Right lobe of liver (tissue), 6 donors: ENCODE measurements at regions not wholly inside any gene's neighbourhood (a gene's known extent, or its start where the extent isn't known, plus 50 kb on each side); places are given as distances from the start of the nearest gene placed in this dataset.

Experiments
- ATAC-seq, 4 donors: fragments of 200-7000 bp; cut with Tn5 transposase; one replicate each; pipeline ENCODE4 v1.9.1; 2020; ENCODE audit warnings: mild to moderate bottlenecking in 4 of 4, moderate library complexity in 4 of 4
- DNase-seq, 3 donors: peaks; one replicate each; pipeline ENCODE4 v3.0.0-alpha.2; 2020
- H3K27ac ChIP-seq, 3 donors: fragments of 200-600 bp; one replicate each; pipeline ENCODE4 v1.8.0; 2022
- H3K27me3 ChIP-seq, 2 donors: fragments of 200-600 bp; one replicate each; pipeline ENCODE4 v1.8.0; 2022
- H3K36me3 ChIP-seq, 4 donors: fragments of 200-600 bp; sonication (generic) in 1 of 4; one replicate each; pipeline versions ENCODE4 v1.5.1 to v1.8.0; 2017 to 2022; ENCODE audit warnings: control low read depth in 1 of 4
- H3K4me1 ChIP-seq, 4 donors: fragments of 200-600 bp; sonication (generic) in 1 of 4; one replicate each; pipeline versions ENCODE4 v1.5.1 to v1.8.0; 2017 to 2022; ENCODE audit warnings: control low read depth in 1 of 4
- H3K4me3 ChIP-seq, 3 donors: fragments of 200-600 bp; one replicate each; pipeline ENCODE4 v1.8.0; 2022
- H3K9me3 ChIP-seq, 4 donors: fragments of 200-600 bp; sonication (generic) in 1 of 4; one replicate each; pipeline versions ENCODE4 v1.5.1 to v1.8.0; 2017 to 2022; ENCODE audit warnings: control low read depth in 1 of 4
- POLR2A ChIP-seq: fragments of 450-650 bp; IDR thresholded peaks from one replicate; pipeline ENCODE4 v1.6.1; 2017; ENCODE audit warnings: antibody characterized with exemption, mild to moderate bottlenecking
- WGBS: methylation state at CpG from one replicate; pipeline ENCODE4 v1.1.6; 2018; ENCODE audit warnings: low coverage, low lambda C conversion rate; ENCODE audit not compliant: insufficient coverage; ENCODE audit errors: missing lambda C conversion rate; 5-methylcytosine and 5-hydroxymethylcytosine counted together
- intact Hi-C, 2 donors: fragments of 100-400 bp; cut with DNase I; formaldehyde crosslinking; loops; one replicate each; pipeline versions ENCODE4 v1.11.2 to v1.14.1; 2022
- TF ChIP-seq, protein P1 (sequence below), 4 donors: fragments of 200-600 bp in 3 of 4; fragments of 450-650 bp in 1 of 4; IDR thresholded peaks; one replicate each; pipeline versions ENCODE4 v1.5.1 to v1.8.0; 2016 to 2022; ENCODE audit warnings: antibody characterized with exemption in 4 of 4, mild to moderate bottlenecking in 2 of 4
- donor health status: DM: no; HTN: yes; CAD: no.
- donor health status: DM: no; HTN: no; CAD: no.
- donor health status: DM: no; HTN: no; CAD: no.
- donor health status: DM: no; HTN: yes; CAD: no.
- donor health status: DM: no; HTN: yes; CAD: no.

DNA sequence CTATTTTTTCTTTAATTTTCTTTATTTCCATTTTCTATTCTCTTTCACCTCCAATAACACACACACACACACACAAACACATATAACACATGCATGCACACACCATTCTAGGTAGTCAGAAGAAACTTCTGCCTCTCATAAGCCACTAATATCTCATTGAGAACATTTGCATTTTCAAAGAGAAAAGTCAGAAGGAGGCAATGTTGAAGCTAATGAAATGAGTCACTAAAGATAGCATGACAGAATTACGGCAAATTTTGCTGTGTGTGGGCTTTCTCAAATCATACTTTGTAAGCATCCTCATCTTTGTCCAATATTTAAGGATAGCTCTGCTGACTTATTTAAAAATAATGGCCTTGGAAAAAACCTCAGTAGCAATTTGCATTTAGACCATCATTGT, 291.3 kb downstream of the GUCY2F start:
- intact Hi-C loops, result no loop called here
- 78% methylated on average over 1 of the region's 1 CpG for WGBS
- Histone ChIP-seq H3K9me3 (no peaks in the 10 kb centered on the region), H3K4me3 (no peak overlapping the region), H3K27ac (no peak overlapping the region), H3K4me1 (no peaks in the 10 kb centered on the region), H3K27me3 (peaks cover 0 to 5% of the 10 kb centered on the region in 2 donors), H3K36me3 (no peaks in the 10 kb centered on the region)
- DNase-seq, result no peak
- ATAC-seq, result no peak
- TF ChIP-seq POLR2A, result no peak
- TF ChIP-seq, protein P1, sequence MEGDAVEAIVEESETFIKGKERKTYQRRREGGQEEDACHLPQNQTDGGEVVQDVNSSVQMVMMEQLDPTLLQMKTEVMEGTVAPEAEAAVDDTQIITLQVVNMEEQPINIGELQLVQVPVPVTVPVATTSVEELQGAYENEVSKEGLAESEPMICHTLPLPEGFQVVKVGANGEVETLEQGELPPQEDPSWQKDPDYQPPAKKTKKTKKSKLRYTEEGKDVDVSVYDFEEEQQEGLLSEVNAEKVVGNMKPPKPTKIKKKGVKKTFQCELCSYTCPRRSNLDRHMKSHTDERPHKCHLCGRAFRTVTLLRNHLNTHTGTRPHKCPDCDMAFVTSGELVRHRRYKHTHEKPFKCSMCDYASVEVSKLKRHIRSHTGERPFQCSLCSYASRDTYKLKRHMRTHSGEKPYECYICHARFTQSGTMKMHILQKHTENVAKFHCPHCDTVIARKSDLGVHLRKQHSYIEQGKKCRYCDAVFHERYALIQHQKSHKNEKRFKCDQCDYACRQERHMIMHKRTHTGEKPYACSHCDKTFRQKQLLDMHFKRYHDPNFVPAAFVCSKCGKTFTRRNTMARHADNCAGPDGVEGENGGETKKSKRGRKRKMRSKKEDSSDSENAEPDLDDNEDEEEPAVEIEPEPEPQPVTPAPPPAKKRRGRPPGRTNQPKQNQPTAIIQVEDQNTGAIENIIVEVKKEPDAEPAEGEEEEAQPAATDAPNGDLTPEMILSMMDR (IDR thresholded peaks at IDR 0.05), result no peak

DNA sequence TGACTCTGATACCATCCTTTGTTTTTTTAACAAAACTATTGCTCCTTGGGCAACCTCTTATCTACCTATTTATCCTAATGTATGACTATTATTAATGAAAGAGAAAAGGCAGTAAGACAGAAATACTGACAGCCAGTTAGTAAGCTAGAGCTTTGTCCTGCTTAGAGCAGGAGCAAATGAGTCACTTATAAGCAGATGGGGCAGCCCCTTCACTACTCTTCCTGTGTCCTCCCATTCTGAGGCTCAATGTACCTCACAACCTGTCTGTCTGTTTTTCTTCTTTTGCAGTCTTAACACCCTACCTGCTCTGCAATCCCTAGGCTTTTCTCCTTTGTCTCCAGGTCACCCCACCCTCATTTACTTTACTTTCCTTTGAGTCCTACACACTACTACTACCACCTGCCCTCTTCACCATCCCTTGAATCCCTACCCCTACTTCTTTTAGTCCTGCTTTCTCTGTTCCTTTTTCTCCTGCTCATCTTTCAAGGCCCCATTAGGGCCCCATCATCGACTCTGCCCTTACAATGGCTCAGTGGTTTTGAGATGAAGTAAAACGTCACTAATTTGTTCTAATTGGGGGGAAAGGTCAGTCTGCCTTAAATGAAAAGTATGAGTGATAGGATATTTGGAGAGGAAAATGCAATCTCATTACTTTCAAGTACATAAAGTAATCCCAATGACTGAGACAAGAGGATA, 294.3 kb downstream of the GUCY2F start:
- no peaks in the 10 kb centered on the region for H3K36me3 ChIP-seq
- intact Hi-C loops, result no loop called here
- no peaks in the 10 kb centered on the region for H3K27me3 ChIP-seq
- H3K4me1 ChIP-seq, result no peaks in the 10 kb centered on the region
- H3K27ac ChIP-seq, result no peak overlapping the region
- no peak for ATAC-seq
- DNase-seq, result no peak
- no peak overlapping the region for H3K4me3 ChIP-seq
- 13% methylated on average over 2 of the region's 2 CpGs for WGBS
- TF ChIP-seq POLR2A, result no peak
- no peaks in the 10 kb centered on the region for H3K9me3 ChIP-seq

DNA sequence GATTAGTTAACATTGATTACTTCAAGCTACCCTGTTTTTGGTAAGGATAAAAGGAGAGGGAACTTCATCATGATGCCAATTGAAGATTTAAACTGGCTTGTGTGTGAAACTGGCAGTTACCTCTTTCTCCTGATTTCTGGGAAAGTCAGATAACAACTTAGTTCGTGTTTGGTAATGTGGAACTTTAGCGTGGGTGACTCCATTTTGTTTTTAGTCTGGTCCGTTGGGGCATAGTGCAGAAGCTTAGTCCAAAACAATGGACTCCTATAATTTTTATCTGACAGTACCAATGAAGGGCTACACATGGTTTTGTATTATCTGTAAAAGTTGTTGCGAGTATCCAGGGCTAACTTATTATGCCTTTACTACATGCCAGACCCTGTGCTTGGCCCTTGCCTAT, 294.9 kb downstream of the GUCY2F start:
- H3K4me3 ChIP-seq, result no peak overlapping the region
- H3K9me3 ChIP-seq, result no peaks in the 10 kb centered on the region
- TF ChIP-seq, protein P1 (IDR thresholded peaks at IDR 0.05), result no peak
- no peak for TF ChIP-seq POLR2A
- no peaks in the 10 kb centered on the region for H3K27me3 ChIP-seq
- 39% methylated on average over 4 of the region's 4 CpGs for WGBS
- DNase-seq, result no peak
- H3K27ac ChIP-seq, result no peak overlapping the region
- H3K4me1 ChIP-seq, result no peaks in the 10 kb centered on the region
- no peak for ATAC-seq
- intact Hi-C loops, result no loop called here
- H3K36me3 ChIP-seq, result no peaks in the 10 kb centered on the region

DNA sequence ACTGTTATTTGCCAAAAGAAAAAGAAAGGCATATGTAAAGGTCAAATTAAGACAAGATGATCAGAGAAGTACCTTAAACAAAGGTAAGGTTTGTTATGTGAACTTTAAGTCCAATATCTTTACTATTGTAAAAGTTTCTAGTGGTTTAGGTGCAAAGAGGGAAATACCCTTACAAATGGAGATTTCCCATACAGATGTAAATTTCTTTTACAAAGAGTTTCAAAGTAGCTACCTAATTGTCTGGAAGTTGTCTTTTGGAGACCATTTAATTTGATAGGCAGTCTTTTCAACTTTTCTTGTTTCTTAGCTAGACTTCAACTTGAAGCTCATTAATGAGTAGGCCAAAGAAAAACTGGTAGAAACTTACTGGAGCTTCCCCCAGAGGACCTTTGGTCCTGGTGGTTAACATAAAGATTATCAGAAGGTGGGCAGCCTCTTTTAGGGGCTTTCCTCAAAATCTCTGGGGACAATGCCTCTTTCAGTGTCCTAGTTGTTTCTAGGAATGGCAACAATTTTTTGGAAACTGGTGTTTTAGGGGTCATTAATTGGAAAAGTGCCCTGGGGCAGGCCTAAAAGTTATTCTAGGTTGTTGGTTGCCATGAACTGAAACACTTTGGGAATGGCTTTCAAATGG, 297.3 kb downstream of the GUCY2F start:
- DNase-seq (no peak), ATAC-seq (no peak)
- H3K27me3 ChIP-seq, result no peaks in the 10 kb centered on the region
- no peak for TF ChIP-seq POLR2A
- TF ChIP-seq, protein P1 (IDR thresholded peaks at IDR 0.05), result no peak
- no peak overlapping the region for H3K4me3 ChIP-seq
- H3K36me3 ChIP-seq, result no peaks in the 10 kb centered on the region
- intact Hi-C loops, result no loop called here
- no peaks in the 10 kb centered on the region for H3K9me3 ChIP-seq
- H3K4me1 ChIP-seq, result no peaks in the 10 kb centered on the region
- no peak overlapping the region for H3K27ac ChIP-seq

DNA sequence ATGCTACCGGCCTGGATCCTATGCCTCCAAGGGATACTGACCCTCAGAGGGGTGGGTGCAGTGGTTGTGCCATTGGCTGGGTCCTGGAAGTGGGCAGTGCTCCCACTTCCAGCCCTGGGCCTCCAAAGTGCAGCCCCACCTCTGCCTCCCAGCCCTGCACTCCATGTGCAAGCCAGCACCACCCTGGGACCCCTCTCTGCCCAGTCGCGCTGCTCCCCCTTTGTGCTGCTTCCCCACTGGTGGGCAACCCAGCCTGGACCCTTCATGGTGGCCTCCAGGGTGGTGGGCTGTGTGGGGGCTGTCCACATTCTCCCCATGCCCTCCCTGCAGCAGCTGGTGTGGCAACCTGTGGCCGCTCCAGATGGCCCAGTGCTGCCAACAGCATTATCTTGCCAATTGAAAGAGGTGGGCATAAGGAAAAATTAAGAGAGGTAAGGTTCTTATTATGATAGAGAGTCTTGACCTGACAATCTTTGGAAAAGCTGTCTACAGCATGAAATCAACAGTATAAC, 309.7 kb downstream of the GUCY2F start:
- no peak overlapping the region for H3K4me3 ChIP-seq
- no peak for ATAC-seq
- no peak for DNase-seq
- TF ChIP-seq POLR2A, result no peak
- TF ChIP-seq, protein P1 (IDR thresholded peaks at IDR 0.05), result no peak
- H3K36me3 ChIP-seq, result no peaks in the 10 kb centered on the region
- no peaks in the 10 kb centered on the region for H3K27me3 ChIP-seq
- no peaks in the 10 kb centered on the region for H3K4me1 ChIP-seq
- intact Hi-C loops, result no loop called here
- no peak overlapping the region for H3K27ac ChIP-seq
- H3K9me3 ChIP-seq, result no peaks in the 10 kb centered on the region
- WGBS, result 67% methylated on average over 1 of the region's 4 CpGs
